Heart right ventricle (tissue), 16 donors: ENCODE measurements at regions not wholly inside any gene's neighbourhood (a gene's known extent, or its start where the extent isn't known, plus 50 kb on each side); places are given as distances from the start of the nearest gene placed in this dataset.

Experiments
- ATAC-seq, 8 donors: fragments of 200-7000 bp; cut with Tn5 transposase; one replicate each; pipeline ENCODE4 v1.9.1; 2020; ENCODE audit warnings: mild to moderate bottlenecking in 8 of 8, moderate library complexity in 8 of 8, moderate number of reproducible peaks in 1 of 8
- DNase-seq, 2 donors: peaks; one replicate each; pipeline ENCODE4 v3.0.0-alpha.2; 2020
- H3K27ac ChIP-seq, 10 donors: fragments of 200-600 bp; sonication (generic) in 2 of 10; one replicate each; pipeline versions ENCODE4 v1.5.0 to v1.8.0; 2020 to 2022; ENCODE audit warnings: mild to moderate bottlenecking in 3 of 10
- H3K27me3 ChIP-seq, 7 donors: fragments of 200-600 bp; one replicate each; pipeline ENCODE4 v1.8.0; 2021 to 2022; ENCODE audit warnings: mild to moderate bottlenecking in 2 of 7
- H3K36me3 ChIP-seq, 9 donors: fragments of 200-600 bp; sonication (generic) in 1 of 9; one replicate each; pipeline versions ENCODE4 v1.5.0 to v1.8.0; 2020 to 2022; ENCODE audit warnings: mild to moderate bottlenecking in 2 of 9
- H3K4me1 ChIP-seq, 9 donors: fragments of 200-600 bp; sonication (generic) in 1 of 9; one replicate each; pipeline versions ENCODE4 v1.5.0 to v1.8.0; 2020 to 2022; ENCODE audit warnings: mild to moderate bottlenecking in 4 of 9
- H3K4me3 ChIP-seq, 10 donors: fragments of 200-600 bp; sonication (generic) in 2 of 10; one replicate each; pipeline versions ENCODE4 v1.5.0 to v1.8.0; 2020 to 2022; ENCODE audit warnings: mild to moderate bottlenecking in 7 of 10, moderate library complexity in 2 of 10
- H3K9me3 ChIP-seq, 11 donors: fragments of 200-600 bp in 10 of 11; sonication (generic) in 2 of 11; one replicate each; pipeline versions ENCODE4 v1.5.0 to v1.8.0; 2013 to 2022; ENCODE audit warnings: mild to moderate bottlenecking in 2 of 11, control low read depth in 1 of 11, moderate library complexity in 1 of 11
- WGBS, 2 donors: extraction: QIAGEN DNeasy Blood & Tissue Kit; methylation state at CpG; one replicate each; pipeline ENCODE4 v1.1.7; 2013; ENCODE audit warnings: inconsistent platforms in 1 of 2; 5-methylcytosine and 5-hydroxymethylcytosine counted together
- intact Hi-C, 10 donors: fragments of 100-400 bp; cut with DNase I; formaldehyde crosslinking; loops; one replicate each; pipeline versions ENCODE4 v1.11.1 to v1.14.2; 2022
- TF ChIP-seq, protein P1 (sequence below), 9 donors: fragments of 200-600 bp; sonication (generic) in 2 of 9; IDR thresholded peaks; one replicate each; pipeline versions ENCODE4 v1.5.0 to v1.8.0; 2021 to 2022; ENCODE audit warnings: antibody characterized with exemption in 9 of 9, mild to moderate bottlenecking in 5 of 9, moderate library complexity in 1 of 9
- donor health status: Arrhythmogenic right ventricular cardiomyopathy.
- donor health status: ischemic (EF 13 %, LVEDD 7.1; RV severe dilation, severe dysfunction).
- donor health status: healthy with polysubstance abuse.
- donor health status: DM: no; HTN: yes; CAD: no.
- donor health status: DM: no; HTN: no; CAD: no.
- donor health status: ischemic (EF 25% LVEDD 6.9; RV normal size, moderate dysfunction).
- donor health status: ischemic (EF 25% LVEDD 5.7; RV mildly dilated, moderate dysfunction).
- donor health status: healthy.
- donor health status: DM: yes; HTN: yes; CAD: no.
- donor health status: Ischemic cardiomyopathy.
- donor health status: ischemic (EF 35%, LVEDD 5.7; RV mildly dilated, moderate dysfunction).
- donor health status: nonischemic (EF 11% LVEDD 7.7; RV severe dilation, severe dysfunction).
- donor health status: DM: yes; HTN: yes; CAD: no.
- donor health status: PGD.
- donor health status: ischemic (EF 29% LVEDD 5.4; RV normal size, mild dysfunction).
- donor health status: nonischemic (EF 23%, LVEDD 6.1; RV moderate dilation, normal function).

DNA sequence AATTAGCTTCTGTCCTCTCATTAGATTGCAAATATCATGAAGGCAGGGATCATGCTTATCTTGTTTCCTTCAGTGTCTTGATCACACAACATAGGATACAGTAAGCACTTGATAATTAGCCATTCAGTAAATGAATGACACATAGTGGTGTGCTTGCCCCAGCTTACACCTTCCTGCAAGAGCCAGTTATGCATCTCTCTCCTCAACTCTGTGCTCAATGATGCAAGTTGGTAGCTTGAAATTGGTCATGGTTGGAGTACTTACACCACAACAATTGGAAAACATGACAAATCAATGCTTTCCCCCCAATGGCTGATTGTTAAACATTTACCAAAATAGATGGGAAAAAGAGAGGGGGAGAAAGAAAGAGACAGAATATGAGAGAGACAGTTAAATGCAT lies 129.2 kb downstream of the NUF2 start:
- DNase-seq (no peak), ATAC-seq (no peak)
- Histone ChIP-seq H3K4me3 (no peak overlapping the region), H3K36me3 (no peaks in the 10 kb centered on the region), H3K27ac (no peak overlapping the region), H3K9me3 (no peaks in the 10 kb centered on the region), H3K27me3 (no peaks in the 10 kb centered on the region), H3K4me1 (no peaks in the 10 kb centered on the region)
- intact Hi-C loops: no loop called here
- TF ChIP-seq, protein P1, sequence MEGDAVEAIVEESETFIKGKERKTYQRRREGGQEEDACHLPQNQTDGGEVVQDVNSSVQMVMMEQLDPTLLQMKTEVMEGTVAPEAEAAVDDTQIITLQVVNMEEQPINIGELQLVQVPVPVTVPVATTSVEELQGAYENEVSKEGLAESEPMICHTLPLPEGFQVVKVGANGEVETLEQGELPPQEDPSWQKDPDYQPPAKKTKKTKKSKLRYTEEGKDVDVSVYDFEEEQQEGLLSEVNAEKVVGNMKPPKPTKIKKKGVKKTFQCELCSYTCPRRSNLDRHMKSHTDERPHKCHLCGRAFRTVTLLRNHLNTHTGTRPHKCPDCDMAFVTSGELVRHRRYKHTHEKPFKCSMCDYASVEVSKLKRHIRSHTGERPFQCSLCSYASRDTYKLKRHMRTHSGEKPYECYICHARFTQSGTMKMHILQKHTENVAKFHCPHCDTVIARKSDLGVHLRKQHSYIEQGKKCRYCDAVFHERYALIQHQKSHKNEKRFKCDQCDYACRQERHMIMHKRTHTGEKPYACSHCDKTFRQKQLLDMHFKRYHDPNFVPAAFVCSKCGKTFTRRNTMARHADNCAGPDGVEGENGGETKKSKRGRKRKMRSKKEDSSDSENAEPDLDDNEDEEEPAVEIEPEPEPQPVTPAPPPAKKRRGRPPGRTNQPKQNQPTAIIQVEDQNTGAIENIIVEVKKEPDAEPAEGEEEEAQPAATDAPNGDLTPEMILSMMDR (IDR thresholded peaks at IDR 0.05): no peak

DNA sequence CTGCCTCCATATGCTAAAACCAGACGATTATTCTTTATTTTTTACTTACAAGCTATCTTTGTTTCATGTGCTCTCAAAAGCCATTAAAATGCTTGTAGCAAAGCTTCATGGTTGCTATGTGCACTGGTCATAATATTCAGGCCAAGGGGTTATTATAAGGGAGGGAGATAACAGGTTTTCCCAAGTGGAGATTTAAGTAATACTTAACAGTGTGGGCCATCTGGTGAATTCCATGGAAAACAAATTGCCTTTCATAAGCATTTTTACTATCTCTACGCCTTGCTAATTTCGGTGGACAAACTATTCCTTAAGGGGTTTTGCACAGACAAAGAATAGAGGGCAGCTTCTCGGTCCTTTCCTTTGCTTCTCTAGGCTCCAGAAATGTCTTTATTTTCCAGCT lies 137.8 kb downstream of the NUF2 start:
- TF ChIP-seq, protein P1 (IDR thresholded peaks at IDR 0.05): no peak
- Histone ChIP-seq H3K36me3 (no peaks in the 10 kb centered on the region), H3K9me3 (no peaks in the 10 kb centered on the region), H3K27me3 (peaks cover 0 to 2% (median 0%) of the 10 kb centered on the region in 7 donors), H3K4me1 (no peaks in the 10 kb centered on the region), H3K4me3 (no peak overlapping the region), H3K27ac (no peak overlapping the region)
- intact Hi-C loops: no loop called here
- WGBS, 2 donors: 59 to 66% methylated on average over 4 of the region's 4 CpGs
- ATAC-seq: peak in 3 of 8 donors; percentile 33 to 62 (median 46)
- DNase-seq: no peak

DNA sequence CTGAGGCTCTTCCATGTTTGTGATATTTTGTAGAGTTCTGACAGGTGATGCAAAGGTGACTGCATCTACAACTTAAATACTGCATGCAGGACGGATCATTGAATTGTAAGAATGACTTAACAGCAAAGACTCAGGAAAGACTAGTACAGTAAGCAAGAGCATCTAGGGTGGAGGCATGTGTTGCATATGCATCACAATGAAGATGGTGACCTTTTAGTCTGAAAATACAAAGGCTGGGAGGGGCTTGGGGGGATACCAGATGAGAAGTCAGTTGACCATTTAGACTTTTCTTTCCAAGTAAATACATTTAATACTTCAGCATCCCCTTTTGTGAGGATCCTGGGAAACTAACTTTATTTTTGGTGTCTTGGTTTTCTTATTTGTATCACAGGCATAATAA lies 145.5 kb downstream of the NUF2 start:
- Histone ChIP-seq H3K27ac (no peak overlapping the region), H3K4me3 (no peak overlapping the region), H3K27me3 (no peaks in the 10 kb centered on the region), H3K9me3 (no peaks in the 10 kb centered on the region), H3K36me3 (no peaks in the 10 kb centered on the region), H3K4me1 (no peaks in the 10 kb centered on the region)
- TF ChIP-seq, protein P1 (IDR thresholded peaks at IDR 0.05): no peak
- intact Hi-C loops: no loop called here
- ATAC-seq (no peak), DNase-seq (no peak)
- WGBS, 2 donors: 42 to 75% methylated on average over 1 of the region's 1 CpG

DNA sequence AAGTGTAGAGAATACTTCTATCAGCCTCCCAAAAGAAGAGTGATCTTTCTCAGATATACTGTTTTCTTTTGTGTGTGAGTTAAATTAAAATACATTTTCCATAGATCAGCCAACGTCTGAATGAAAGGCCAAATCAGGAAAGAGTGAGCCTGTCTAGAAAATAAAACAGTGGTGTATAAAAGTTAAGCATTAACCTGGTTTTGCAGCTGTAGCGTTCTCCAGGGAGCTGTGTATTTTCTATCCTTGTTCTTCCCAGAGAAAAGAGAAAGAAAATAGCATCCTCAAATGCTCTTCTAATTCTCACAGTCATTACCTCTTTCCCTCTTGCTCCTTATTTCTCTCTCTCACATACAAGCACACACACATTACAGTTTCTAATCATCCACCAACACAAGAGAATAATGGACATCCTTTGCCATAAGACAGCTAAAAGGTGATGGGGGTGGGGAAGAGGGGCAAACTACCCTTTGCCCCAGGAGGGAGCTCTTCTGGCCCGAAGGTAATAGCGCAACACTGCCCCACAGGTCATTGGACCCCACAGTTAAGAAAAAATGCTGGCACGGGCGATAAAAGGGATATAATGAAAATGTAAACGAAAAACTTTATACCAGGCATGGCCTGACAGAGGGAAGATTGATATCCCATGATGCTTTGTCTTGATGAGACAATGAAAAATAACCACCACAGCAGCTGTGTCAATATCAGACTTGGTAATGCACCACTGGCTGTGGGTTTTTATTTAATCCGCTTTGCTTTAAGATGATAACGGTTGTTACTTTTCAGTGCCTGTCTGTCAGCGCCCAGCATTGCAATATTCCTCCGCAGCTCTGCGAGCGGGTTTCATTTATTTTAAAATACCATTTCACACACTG lies 150.3 kb downstream of the NUF2 start:
- Histone ChIP-seq H3K36me3 (no peaks in the 10 kb centered on the region), H3K27ac (no peak overlapping the region), H3K4me3 (no peak overlapping the region), H3K27me3 (no peaks in the 10 kb centered on the region), H3K9me3 (no peaks in the 10 kb centered on the region), H3K4me1 (no peaks in the 10 kb centered on the region)
- intact Hi-C loops: no loop called here
- 77 to 78% methylated on average over 13 of the region's 13 CpGs for WGBS, 2 donors
- no peak for ATAC-seq
- TF ChIP-seq, protein P1 (IDR thresholded peaks at IDR 0.05): no peak
- DNase-seq: no peak
